Left ventricle myocardium inferior (tissue), 1 donor: ENCODE measurements at regions not wholly inside any gene's neighbourhood (a gene's known extent, or its start where the extent isn't known, plus 50 kb on each side); places are given as distances from the start of the nearest gene placed in this dataset.

Experiments used
- DNase-seq: peaks from one replicate; pipeline ENCODE4 v3.0.0-alpha.2; 2020
- H3K27ac ChIP-seq: fragments of 200-600 bp; replicated peaks from 2 replicates; pipeline ENCODE4 v1.8.0; 2021
- H3K27me3 ChIP-seq: fragments of 200-600 bp; 2 replicates; pipeline ENCODE4 v1.8.0; 2021; ENCODE audit warnings: low read depth
- H3K36me3 ChIP-seq: fragments of 200-600 bp; 2 replicates; pipeline ENCODE4 v1.8.0; 2021
- H3K4me1 ChIP-seq: fragments of 200-600 bp; 2 replicates; pipeline ENCODE4 v1.8.0; 2021
- H3K4me3 ChIP-seq: fragments of 200-600 bp; 2 replicates; pipeline ENCODE4 v1.8.0; 2021; ENCODE audit warnings: mild to moderate bottlenecking, moderate library complexity
- H3K9me3 ChIP-seq: fragments of 200-600 bp; replicated peaks from 2 replicates; pipeline ENCODE4 v1.8.0; 2021
- CTCF ChIP-seq: fragments of 200-600 bp; IDR thresholded peaks from 2 replicates; pipeline ENCODE4 v1.8.0; 2021; ENCODE audit warnings: antibody characterized with exemption, mild to moderate bottlenecking, borderline replicate concordance
- intact Hi-C: fragments of 100-400 bp; cut with micrococcal nuclease; formaldehyde crosslinking; loops from one replicate; pipeline ENCODE4 v1.11.0; 2022
- donor health status: DM: no; HTN: yes; CAD: no; lungs with severe emphysema.

DNA sequence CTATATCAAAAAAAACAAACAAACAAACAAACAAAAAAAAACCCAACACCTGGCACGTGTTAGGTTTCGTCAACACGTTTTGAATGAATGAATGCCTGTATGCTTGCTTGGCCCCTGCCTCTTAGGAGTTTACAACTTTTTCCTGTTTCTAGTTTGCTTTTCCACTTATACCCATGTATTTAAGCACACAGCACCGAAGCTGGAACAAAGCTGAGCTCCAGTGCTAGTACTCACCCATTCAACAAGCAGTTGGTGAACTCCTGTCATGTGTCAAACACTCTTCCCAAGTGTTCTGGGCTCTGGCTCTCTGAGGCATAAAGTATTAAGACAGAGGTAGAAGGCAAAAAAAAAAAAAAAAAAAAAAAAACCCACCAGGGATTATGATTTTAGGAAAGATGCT lies 599.3 kb downstream of the BUD13 start:
- no peaks in the 10 kb centered on the region for H3K9me3 ChIP-seq
- DNase-seq, result no peak
- intact Hi-C loops, result no loop called here
- H3K36me3 ChIP-seq, result no peaks in the 10 kb centered on the region
- H3K27ac ChIP-seq, result no peak overlapping the region
- H3K4me3 ChIP-seq, result no peak overlapping the region
- no peak for TF ChIP-seq CTCF
- peaks cover 54% of the 10 kb centered on the region for H3K27me3 ChIP-seq
- H3K4me1 ChIP-seq, result peaks cover 6% of the 10 kb centered on the region

DNA sequence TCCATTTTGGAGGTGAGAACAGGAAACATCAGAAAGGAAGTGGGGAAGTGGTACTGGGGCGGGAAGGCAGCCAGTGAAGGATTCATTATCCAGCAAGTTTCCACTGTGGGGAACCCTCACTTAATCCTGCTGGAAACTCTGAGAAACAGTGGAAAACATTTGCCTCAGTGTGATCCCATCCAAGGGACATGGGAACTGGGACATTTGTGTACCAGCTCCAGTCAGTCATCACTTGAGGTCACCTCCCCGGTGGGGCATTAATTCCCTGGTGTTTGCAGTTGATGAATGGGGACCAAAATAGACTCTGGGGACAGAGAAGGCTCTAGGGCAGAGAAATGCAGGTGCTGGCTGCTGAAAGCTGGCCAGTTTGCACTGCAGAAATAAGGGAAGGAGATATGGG lies 599.9 kb downstream of the BUD13 start:
- no peak overlapping the region for H3K4me3 ChIP-seq

DNA sequence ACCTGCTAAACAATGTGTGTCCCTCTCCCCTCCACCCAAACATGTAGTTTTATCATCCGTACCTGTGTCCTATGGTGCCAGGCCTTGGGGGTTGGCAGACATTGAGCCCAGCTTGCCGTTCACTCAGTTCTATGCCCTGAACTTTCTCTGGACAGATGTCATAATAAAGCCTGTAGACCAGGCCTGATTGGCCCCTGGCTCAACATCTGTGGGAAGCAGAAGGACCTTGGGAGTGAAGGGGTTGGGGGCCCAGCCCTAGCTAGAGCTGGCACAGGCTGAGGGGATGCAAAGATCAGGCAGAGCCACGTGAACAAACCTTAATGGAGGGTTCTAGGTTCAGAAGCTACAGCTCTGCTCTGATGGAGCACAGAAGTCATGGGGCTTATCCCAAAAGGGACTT lies 600.6 kb downstream of the BUD13 start:
- no peak for TF ChIP-seq CTCF
- Histone ChIP-seq H3K9me3 (no peaks in the 10 kb centered on the region), H3K27ac (no peak overlapping the region), H3K4me1 (peaks cover 6% of the 10 kb centered on the region), H3K36me3 (no peaks in the 10 kb centered on the region), H3K4me3 (no peak overlapping the region), H3K27me3 (peaks cover 59% of the 10 kb centered on the region)
- intact Hi-C loops, result no loop called here
- no peak for DNase-seq

More for the DNA sequence above, 599.9 kb downstream of the BUD13 start:
- Histone ChIP-seq H3K4me1 (peaks cover 6% of the 10 kb centered on the region), H3K36me3 (no peaks in the 10 kb centered on the region), H3K9me3 (no peaks in the 10 kb centered on the region), H3K27ac (no peak overlapping the region), H3K27me3 (peaks cover 55% of the 10 kb centered on the region)
- intact Hi-C loops, result no loop called here
- DNase-seq, result no peak
- no peak for TF ChIP-seq CTCF

DNA sequence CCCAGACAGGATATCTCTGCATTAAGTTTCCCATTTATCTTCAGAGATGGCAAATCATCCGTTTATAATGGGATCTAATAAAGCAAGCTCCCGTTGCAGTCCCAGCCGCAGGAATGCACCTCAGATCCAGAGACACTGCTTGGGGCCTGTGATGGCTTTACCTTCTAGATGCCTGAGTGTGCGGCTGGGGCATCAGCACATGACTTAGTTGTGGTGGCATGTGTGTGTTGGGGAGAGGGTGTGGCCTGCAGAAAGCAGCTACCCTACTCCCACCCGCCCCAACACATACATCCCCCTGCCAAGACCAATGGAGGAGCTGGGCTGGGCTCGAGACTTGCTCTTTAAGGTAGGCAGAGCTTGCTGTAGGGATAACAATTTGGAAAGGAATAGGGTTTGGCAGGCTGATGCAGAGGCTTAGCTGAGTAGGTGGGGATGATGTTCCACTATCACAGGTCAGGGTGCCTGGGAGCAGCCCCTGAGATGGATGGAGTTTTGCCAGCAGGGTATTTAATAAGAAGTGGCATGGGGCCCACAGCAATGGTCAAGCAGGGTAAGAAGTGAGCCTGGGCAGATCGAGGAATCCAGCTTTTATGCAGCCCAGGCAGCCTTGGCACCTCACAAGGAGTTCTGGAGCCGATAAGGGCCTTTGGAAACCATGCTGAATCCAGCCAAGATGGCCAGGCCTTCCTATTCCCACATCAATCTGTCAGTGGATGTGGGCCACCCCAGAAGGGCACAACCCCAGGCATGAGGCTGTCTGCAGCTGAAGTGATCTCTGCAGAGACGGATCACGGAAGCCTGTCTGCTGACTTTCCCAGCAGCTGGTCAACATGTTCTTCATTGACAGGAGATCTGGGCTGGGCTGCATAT lies 601.3 kb downstream of the BUD13 start:
- no peak overlapping the region for H3K27ac ChIP-seq
- TF ChIP-seq CTCF, result no peak
- H3K4me1 ChIP-seq, result peaks cover 5% of the 10 kb centered on the region
- no peak overlapping the region for H3K4me3 ChIP-seq
- peaks cover 61% of the 10 kb centered on the region for H3K27me3 ChIP-seq
- no peak for DNase-seq
- no peaks in the 10 kb centered on the region for H3K9me3 ChIP-seq
- no peaks in the 10 kb centered on the region for H3K36me3 ChIP-seq
- intact Hi-C loops, result no loop called here

- intact Hi-C loops, result no loop called here
- Histone ChIP-seq H3K4me3 (no peak overlapping the region), H3K27me3 (peaks cover 62% of the 10 kb centered on the region), H3K27ac (no peak overlapping the region), H3K4me1 (no peaks in the 10 kb centered on the region), H3K36me3 (no peaks in the 10 kb centered on the region), H3K9me3 (no peaks in the 10 kb centered on the region)
- peak; percentile 35 for TF ChIP-seq CTCF
- DNase-seq, result no peak
Observed at GRCh38 chr11:116170526-116171120, 602.2 kb downstream of the BUD13 start.
